ENCODE measurements at regions not wholly inside any gene's neighbourhood (a gene's known extent, or its start where the extent isn't known, plus 50 kb on each side); places are given as distances from the start of the nearest gene placed in this dataset.

DNA sequence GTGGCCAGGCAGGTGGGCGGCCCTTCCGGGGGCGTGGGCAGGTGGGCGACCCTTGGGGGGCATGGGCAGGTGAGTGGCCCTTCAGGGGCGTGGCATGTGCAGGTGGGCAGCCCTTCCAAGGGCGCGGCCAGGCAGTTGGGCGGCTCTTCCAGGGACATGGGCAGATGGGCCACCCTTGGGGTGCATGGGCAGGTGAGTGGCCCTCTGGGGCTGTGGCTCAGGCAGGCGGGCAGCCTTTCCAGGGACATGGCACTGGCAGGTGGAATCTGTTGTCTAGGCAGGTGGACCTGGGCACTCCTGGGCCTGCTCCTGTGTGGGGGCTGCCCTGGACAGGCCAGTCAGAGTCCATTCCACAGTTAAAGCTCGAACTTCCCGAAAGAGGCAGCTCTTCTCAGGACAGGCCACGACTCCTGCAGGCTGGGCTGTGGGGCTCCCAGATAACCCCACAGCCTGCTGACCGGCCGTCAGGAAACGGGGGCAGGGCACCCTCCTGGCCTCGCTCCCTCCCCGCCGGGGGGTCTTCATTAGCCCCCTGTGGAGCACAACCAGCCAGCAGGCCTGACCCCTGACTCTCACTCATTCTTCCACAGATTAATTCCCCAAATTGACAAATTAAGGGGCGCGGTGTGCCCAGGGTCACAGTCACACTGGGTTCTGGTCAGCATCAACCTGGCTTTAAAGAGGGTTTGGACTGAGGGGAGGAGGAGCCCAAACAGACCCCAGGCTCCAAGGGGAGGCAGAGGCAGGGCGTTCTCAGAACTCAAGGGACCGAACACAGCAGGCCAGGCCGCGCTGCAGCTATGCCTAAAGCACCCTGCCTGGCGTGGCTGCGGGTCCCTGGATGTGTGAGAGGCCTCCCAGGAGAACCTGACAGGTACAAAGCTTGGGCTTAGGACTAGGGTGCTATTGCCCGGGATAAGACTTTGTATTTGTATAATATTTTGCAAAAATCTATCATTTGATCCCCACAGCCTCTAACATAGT is 130.0 kb downstream of the DLL1 start:
- no peak overlapping the region for H2AFZ ChIP-seq (ENCODE audit: insufficient read depth, low read length, poor library complexity)
- H2AK5ac ChIP-seq (ENCODE audit: low read length), result no peak overlapping the region
- no peaks in the 10 kb centered on the region for H3K27me3 ChIP-seq (ENCODE audit: insufficient read depth, low read length)
- H3K79me2 ChIP-seq (ENCODE audit: control insufficient read depth, insufficient read depth, low read length, poor library complexity), result no peaks in the 10 kb centered on the region
- no peak overlapping the region for H2BK120ac ChIP-seq (ENCODE audit: insufficient read depth, low read length, poor library complexity)
- no peak overlapping the region for H4K12ac ChIP-seq (ENCODE audit: low read depth, low read length)
- H3K9ac ChIP-seq (ENCODE audit: low read length), result no peak overlapping the region
- H4K8ac ChIP-seq (ENCODE audit: low read depth, low read length), result no peak overlapping the region
- no peak overlapping the region for H2BK12ac ChIP-seq (ENCODE audit: low read length)
- H3K4me3 ChIP-seq (ENCODE audit: low read depth, low read length), result no peak overlapping the region
- no peak overlapping the region for H3K14ac ChIP-seq (ENCODE audit: low read length)
- DNase-seq, result peak in 1 of 2 donors; percentile 31
- H4K91ac ChIP-seq (ENCODE audit: low read depth, low read length), result no peak overlapping the region
- WGBS (ENCODE audit: extremely low coverage, insufficient coverage, insufficient read length), result no CpG with 5 or more reads among the region's 27 CpGs
- H3K4ac ChIP-seq (ENCODE audit: low read depth, low read length), result no peak overlapping the region
- no peak overlapping the region for H2BK5ac ChIP-seq (ENCODE audit: low read depth, low read length, poor library complexity)
- peaks cover 7% of the 10 kb centered on the region for H3K9me3 ChIP-seq (ENCODE audit: insufficient read depth, low read depth, low read length)
- H3K79me1 ChIP-seq (ENCODE audit: low read length), result no peaks in the 10 kb centered on the region
- H3K23ac ChIP-seq (ENCODE audit: low read length), result no peak overlapping the region
- no peak overlapping the region for H3K18ac ChIP-seq (ENCODE audit: low read length)
- H3K27ac ChIP-seq (ENCODE audit: low read depth, low read length), result no peak overlapping the region
- H3K36me3 ChIP-seq (ENCODE audit: control insufficient read depth in 1 of 2, insufficient read depth in 2 of 2, low read length in 2 of 2), result no peaks in the 10 kb centered on the region
- no peaks in the 10 kb centered on the region for H3K4me1 ChIP-seq (ENCODE audit: control insufficient read depth in 1 of 2, insufficient read depth in 2 of 2, low read length in 2 of 2)
- H3K4me2 ChIP-seq (ENCODE audit: low read length), result no peak overlapping the region

DNA sequence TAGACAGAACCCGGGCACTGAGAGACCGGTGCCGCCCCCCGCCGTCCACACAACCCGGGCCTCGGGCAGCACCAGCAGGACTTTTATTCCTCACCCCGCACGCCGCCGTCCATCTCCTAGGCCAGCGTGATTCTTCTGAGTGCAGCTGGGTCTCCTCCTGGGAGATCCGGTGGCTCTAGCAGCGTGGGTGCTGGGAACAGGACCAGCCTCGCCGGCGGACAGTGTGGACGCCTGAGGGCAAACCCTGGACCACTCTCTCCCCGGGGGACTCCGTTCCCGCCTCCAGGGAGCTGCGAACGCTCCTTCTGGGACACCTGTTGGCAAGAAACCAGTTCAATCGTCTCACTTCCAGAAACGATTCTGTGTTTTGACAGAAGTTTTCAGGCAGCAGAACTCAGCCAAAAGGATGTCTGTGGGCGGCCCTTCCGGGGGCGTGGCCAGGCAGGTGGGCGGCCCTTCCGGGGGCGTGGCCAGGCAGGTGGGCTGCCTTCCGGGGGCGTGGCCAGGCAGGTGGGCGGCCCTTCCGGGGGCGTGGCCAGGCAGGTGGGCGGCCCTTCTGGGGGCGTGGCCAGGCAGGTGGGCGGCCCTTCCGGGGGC is 130.7 kb downstream of the DLL1 start:
- no peak overlapping the region for H3K4me2 ChIP-seq (ENCODE audit: low read length)
- H2AFZ ChIP-seq (ENCODE audit: insufficient read depth, low read length, poor library complexity), result no peak overlapping the region
- H3K23ac ChIP-seq (ENCODE audit: low read length), result no peak overlapping the region
- no peak overlapping the region for H4K8ac ChIP-seq (ENCODE audit: low read depth, low read length)
- H3K79me1 ChIP-seq (ENCODE audit: low read length), result no peaks in the 10 kb centered on the region
- no peak overlapping the region for H3K27ac ChIP-seq (ENCODE audit: low read depth, low read length)
- H3K18ac ChIP-seq (ENCODE audit: low read length), result no peak overlapping the region
- no peak overlapping the region for H4K12ac ChIP-seq (ENCODE audit: low read depth, low read length)
- no peak overlapping the region for H3K14ac ChIP-seq (ENCODE audit: low read length)
- no peak overlapping the region for H3K9ac ChIP-seq (ENCODE audit: low read length)
- no peak overlapping the region for H2AK5ac ChIP-seq (ENCODE audit: low read length)
- H3K4me1 ChIP-seq (ENCODE audit: control insufficient read depth in 1 of 2, insufficient read depth in 2 of 2, low read length in 2 of 2), result no peaks in the 10 kb centered on the region
- no peak overlapping the region for H3K4ac ChIP-seq (ENCODE audit: low read depth, low read length)
- H2BK12ac ChIP-seq (ENCODE audit: low read length), result no peak overlapping the region
- no peak overlapping the region for H2BK5ac ChIP-seq (ENCODE audit: low read depth, low read length, poor library complexity)
- WGBS (ENCODE audit: extremely low coverage, insufficient coverage, insufficient read length), result no CpG with 5 or more reads among the region's 40 CpGs
- no peaks in the 10 kb centered on the region for H3K36me3 ChIP-seq (ENCODE audit: control insufficient read depth in 1 of 2, insufficient read depth in 2 of 2, low read length in 2 of 2)
- H2BK120ac ChIP-seq (ENCODE audit: insufficient read depth, low read length, poor library complexity), result no peak overlapping the region
- no peak overlapping the region for H4K91ac ChIP-seq (ENCODE audit: low read depth, low read length)
- no peaks in the 10 kb centered on the region for H3K79me2 ChIP-seq (ENCODE audit: control insufficient read depth, insufficient read depth, low read length, poor library complexity)
- H3K27me3 ChIP-seq (ENCODE audit: insufficient read depth, low read length), result no peaks in the 10 kb centered on the region
- peaks cover 7% of the 10 kb centered on the region for H3K9me3 ChIP-seq (ENCODE audit: insufficient read depth, low read depth, low read length)
- peak in 1 of 2 donors; percentile 26 for DNase-seq
- no peak overlapping the region for H3K4me3 ChIP-seq (ENCODE audit: low read depth, low read length)

DNA sequence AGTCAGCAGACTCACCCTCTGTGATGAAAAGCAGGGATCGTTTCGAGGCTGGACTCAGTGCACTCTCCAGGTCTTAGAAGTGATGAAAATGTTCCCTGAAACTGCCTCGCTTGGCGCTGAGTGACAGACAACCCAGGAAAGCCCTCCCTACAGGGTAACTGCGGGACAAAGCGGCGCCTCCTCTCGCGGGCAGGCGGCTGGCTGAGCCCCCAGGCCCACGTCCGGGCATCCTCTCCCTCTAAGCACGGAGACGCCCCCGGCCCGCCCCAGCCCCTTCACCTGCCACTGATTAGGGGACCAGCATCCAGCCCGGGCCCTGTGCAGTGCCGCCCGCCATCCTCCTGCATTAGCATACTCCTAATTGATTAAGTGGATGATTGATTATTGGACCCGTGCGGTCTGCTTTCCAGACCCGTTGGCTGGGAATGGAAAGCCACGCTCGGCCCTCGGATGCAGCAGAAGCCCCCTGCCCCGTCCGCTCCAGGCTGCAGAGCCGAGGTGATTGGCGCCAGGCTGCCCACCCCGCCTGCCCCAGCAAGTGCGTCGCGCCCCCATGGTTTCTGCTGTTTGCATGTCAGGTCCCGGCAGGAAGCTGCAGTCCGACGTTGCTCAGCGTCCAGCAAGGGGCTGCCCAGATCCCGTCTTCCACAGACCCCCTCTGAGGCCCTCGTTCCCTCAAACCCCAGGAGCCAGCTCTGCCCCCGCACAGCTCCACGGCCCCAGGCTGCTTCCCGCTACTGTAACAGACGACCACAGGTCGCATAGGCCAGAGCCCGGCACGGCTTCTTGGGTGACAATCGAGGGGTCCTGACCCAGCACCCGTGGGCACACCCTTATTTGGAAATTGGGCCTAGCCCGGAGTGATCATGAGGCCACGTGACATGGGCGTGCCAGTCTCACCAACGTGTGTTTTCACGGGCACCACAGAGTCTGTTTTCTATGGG is 131.6 kb downstream of the DLL1 start:
- WGBS (ENCODE audit: extremely low coverage, insufficient coverage, insufficient read length), result no CpG with 5 or more reads among the region's 53 CpGs
- Histone ChIP-seq H4K8ac (ENCODE audit: low read depth, low read length) (no peak overlapping the region), H3K14ac (ENCODE audit: low read length) (no peak overlapping the region), H3K4me2 (ENCODE audit: low read length) (no peak overlapping the region), H3K79me2 (ENCODE audit: control insufficient read depth, insufficient read depth, low read length, poor library complexity) (no peaks in the 10 kb centered on the region), H3K18ac (ENCODE audit: low read length) (no peak overlapping the region), H3K36me3 (ENCODE audit: control insufficient read depth in 1 of 2, insufficient read depth in 2 of 2, low read length in 2 of 2) (no peaks in the 10 kb centered on the region), H3K23ac (ENCODE audit: low read length) (no peak overlapping the region), H3K9ac (ENCODE audit: low read length) (no peak overlapping the region), H2BK12ac (ENCODE audit: low read length) (no peak overlapping the region), H4K91ac (ENCODE audit: low read depth, low read length) (no peak overlapping the region), H3K4me1 (ENCODE audit: control insufficient read depth in 1 of 2, insufficient read depth in 2 of 2, low read length in 2 of 2) (no peaks in the 10 kb centered on the region), H3K27ac (ENCODE audit: low read depth, low read length) (no peak overlapping the region), H2AK5ac (ENCODE audit: low read length) (no peak overlapping the region), H2BK5ac (ENCODE audit: low read depth, low read length, poor library complexity) (no peak overlapping the region), H2BK120ac (ENCODE audit: insufficient read depth, low read length, poor library complexity) (no peak overlapping the region), H3K4me3 (ENCODE audit: low read depth, low read length) (no peak overlapping the region), H4K12ac (ENCODE audit: low read depth, low read length) (no peak overlapping the region), H3K4ac (ENCODE audit: low read depth, low read length) (no peak overlapping the region), H3K79me1 (ENCODE audit: low read length) (no peaks in the 10 kb centered on the region), H3K9me3 (ENCODE audit: insufficient read depth, low read depth, low read length) (peaks cover 7% of the 10 kb centered on the region), H3K27me3 (ENCODE audit: insufficient read depth, low read length) (no peaks in the 10 kb centered on the region), H2AFZ (ENCODE audit: insufficient read depth, low read length, poor library complexity) (no peak overlapping the region)
- no peak for DNase-seq

DNA sequence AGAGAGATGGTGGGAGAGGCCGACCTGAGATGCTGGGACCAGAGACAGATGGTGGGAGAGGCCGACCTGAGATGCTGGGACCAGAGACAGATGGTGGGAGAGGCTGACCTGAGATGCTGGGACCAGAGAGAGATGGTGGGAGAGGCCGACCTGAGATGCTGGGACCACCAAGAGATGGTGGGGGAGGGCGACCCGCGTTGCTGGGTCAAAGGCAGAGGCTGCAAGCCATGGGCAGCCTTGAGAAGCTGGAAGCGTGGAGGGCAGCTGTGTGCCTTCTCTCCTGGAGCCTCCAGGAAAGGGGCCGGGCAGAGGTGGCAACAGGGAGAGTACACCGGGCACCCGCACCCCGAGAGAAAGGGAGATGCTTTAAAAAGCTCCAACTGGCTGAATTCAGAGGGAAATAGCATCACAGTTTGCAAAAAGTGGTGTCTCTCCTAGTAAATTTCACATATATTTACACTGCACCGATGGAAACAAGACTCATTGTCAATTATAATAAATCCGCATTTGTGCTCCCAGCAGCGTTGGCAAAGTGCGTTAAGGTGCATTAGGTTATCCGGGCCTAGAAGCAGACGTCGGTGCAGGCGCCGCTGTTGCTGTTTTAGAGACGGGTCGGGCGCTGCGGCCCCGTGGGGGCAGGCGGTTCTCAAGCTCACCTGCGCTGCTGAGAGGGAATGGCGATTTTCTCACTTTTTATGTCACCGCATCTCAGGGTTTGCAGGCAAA is 132.4 kb downstream of the DLL1 start:
- H3K79me1 ChIP-seq (ENCODE audit: low read length), result no peaks in the 10 kb centered on the region
- no CpG with 5 or more reads among the region's 29 CpGs for WGBS (ENCODE audit: extremely low coverage, insufficient coverage, insufficient read length)
- H3K9ac ChIP-seq (ENCODE audit: low read length), result no peak overlapping the region
- H3K14ac ChIP-seq (ENCODE audit: low read length), result no peak overlapping the region
- no peak overlapping the region for H2BK12ac ChIP-seq (ENCODE audit: low read length)
- no peak overlapping the region for H3K18ac ChIP-seq (ENCODE audit: low read length)
- no peak overlapping the region for H3K4me3 ChIP-seq (ENCODE audit: low read depth, low read length)
- no peak overlapping the region for H2AK5ac ChIP-seq (ENCODE audit: low read length)
- no peak for DNase-seq
- no peak overlapping the region for H3K4me2 ChIP-seq (ENCODE audit: low read length)
- no peak overlapping the region for H2BK120ac ChIP-seq (ENCODE audit: insufficient read depth, low read length, poor library complexity)
- H2BK5ac ChIP-seq (ENCODE audit: low read depth, low read length, poor library complexity), result no peak overlapping the region
- H2AFZ ChIP-seq (ENCODE audit: insufficient read depth, low read length, poor library complexity), result no peak overlapping the region
- H3K23ac ChIP-seq (ENCODE audit: low read length), result no peak overlapping the region
- no peak overlapping the region for H3K27ac ChIP-seq (ENCODE audit: low read depth, low read length)
- no peak overlapping the region for H4K12ac ChIP-seq (ENCODE audit: low read depth, low read length)
- H3K27me3 ChIP-seq (ENCODE audit: insufficient read depth, low read length), result no peaks in the 10 kb centered on the region
- H4K8ac ChIP-seq (ENCODE audit: low read depth, low read length), result no peak overlapping the region
- H4K91ac ChIP-seq (ENCODE audit: low read depth, low read length), result no peak overlapping the region
- H3K36me3 ChIP-seq (ENCODE audit: control insufficient read depth in 1 of 2, insufficient read depth in 2 of 2, low read length in 2 of 2), result no peaks in the 10 kb centered on the region
- peaks cover 5% of the 10 kb centered on the region for H3K9me3 ChIP-seq (ENCODE audit: insufficient read depth, low read depth, low read length)
- H3K4ac ChIP-seq (ENCODE audit: low read depth, low read length), result no peak overlapping the region
- H3K79me2 ChIP-seq (ENCODE audit: control insufficient read depth, insufficient read depth, low read length, poor library complexity), result no peaks in the 10 kb centered on the region
- no peaks in the 10 kb centered on the region for H3K4me1 ChIP-seq (ENCODE audit: control insufficient read depth in 1 of 2, insufficient read depth in 2 of 2, low read length in 2 of 2)

Measured in trophoblast cell (in vitro differentiated cells and primary cell).